ACC112 (cell line): ENCODE measurements at regions not wholly inside any gene's neighbourhood (a gene's known extent, or its start where the extent isn't known, plus 50 kb on each side); places are given as distances from the start of the nearest gene placed in this dataset.
"Not testable (repeated sequence)": the region's sequence is repeated elsewhere in the genome, so short reads cannot be mapped to it uniquely, and the experiment has no call there.

Experiments
- H2AFZ ChIP-seq: fragments of 200-600 bp; sonication (generic); one replicate; pipeline ENCODE4 v1.6.0; 2017; ENCODE audit warnings: antibody characterized with exemption, low read length; ENCODE audit not compliant: unreplicated experiment
- H3K27ac ChIP-seq: fragments of 200-600 bp; sonication (generic); 2 replicates; pipeline ENCODE4 v1.5.1; 2014; ENCODE audit warnings: low read depth, mild to moderate bottlenecking, antibody characterized with exemption, low read length, moderate library complexity
- H3K27me3 ChIP-seq: fragments of 200-600 bp; sonication (generic); 2 replicates; pipeline ENCODE4 v1.6.1; 2014; ENCODE audit warnings: mild to moderate bottlenecking, antibody characterized with exemption, low read length, moderate library complexity, mixed read lengths; ENCODE audit not compliant: insufficient read depth
- H3K36me3 ChIP-seq: fragments of 200-600 bp; sonication (generic); 2 replicates; pipeline ENCODE4 v1.6.1; 2016; ENCODE audit warnings: mild to moderate bottlenecking, antibody characterized with exemption, low read length, moderate library complexity, mixed read lengths; ENCODE audit not compliant: insufficient read depth
- H3K4me1 ChIP-seq: fragments of 200-600 bp; sonication (generic); one replicate; pipeline ENCODE4 v1.6.1; 2016; ENCODE audit warnings: low read length, mixed read lengths; ENCODE audit not compliant: insufficient read depth, unreplicated experiment, control insufficient read depth
- H3K4me3 ChIP-seq: fragments of 200-600 bp; sonication (generic); 2 replicates; pipeline ENCODE4 v1.5.1; 2014; ENCODE audit warnings: mild to moderate bottlenecking, low read depth, low read length
- H3K79me2 ChIP-seq: fragments of 200-600 bp; sonication (generic); one replicate; pipeline ENCODE4 v1.6.0; 2016; ENCODE audit warnings: low read length; ENCODE audit not compliant: control insufficient read depth, unreplicated experiment, insufficient read depth

DNA sequence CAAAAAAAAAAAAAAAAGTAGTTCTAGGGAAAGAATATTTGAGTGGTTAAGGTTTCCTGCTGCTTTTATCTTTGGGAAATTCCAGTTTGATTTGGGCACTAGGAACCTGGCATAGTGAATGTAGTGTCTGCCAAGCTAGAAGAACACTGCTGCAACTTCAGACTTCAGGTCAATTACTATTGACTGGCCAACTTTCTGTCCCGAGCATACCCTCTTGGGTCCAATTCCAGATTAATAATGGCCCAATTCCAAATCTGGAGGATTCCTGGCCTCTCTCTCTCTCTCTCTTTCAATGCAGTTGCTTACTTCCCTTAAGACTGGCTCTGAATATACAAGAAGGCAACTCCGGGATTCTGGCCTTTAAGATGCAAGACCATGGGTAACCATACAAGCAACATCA, 74.9 kb downstream of the ANKEF1 start:
- Histone ChIP-seq H3K27me3 (peaks cover under 1% of the 10 kb centered on the region), H3K27ac (no peak overlapping the region), H3K4me3 (no peak overlapping the region), H3K4me1 (peaks cover 15% of the 10 kb centered on the region), H3K36me3 (no peaks in the 10 kb centered on the region), H3K79me2 (no peaks in the 10 kb centered on the region), H2AFZ (no peak overlapping the region)

DNA sequence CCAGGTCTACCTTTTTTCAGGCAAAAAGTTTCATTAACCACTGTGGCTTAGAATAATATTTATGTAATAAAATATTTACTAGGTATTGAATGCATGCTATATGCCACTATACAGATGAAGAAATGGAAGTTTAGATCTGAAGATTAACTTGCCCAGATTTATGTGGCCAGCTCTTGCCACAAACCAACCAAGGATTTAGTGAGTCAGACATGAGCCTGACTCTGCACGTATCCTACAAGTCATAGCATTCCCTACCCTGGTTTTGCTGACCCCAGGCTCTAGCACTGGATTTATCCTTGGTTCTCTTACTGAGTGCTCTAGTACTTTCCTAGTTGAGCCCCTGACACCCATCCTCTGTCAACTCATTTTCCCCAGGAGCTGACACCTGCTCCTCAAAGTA, 75.4 kb downstream of the ANKEF1 start:
- Histone ChIP-seq H3K4me3 (no peak overlapping the region), H3K79me2 (no peaks in the 10 kb centered on the region), H3K27me3 (no peaks in the 10 kb centered on the region; the same call in none of the 2 replicates), H3K36me3 (no peaks in the 10 kb centered on the region), H3K4me1 (peaks cover 20% of the 10 kb centered on the region), H2AFZ (no peak overlapping the region), H3K27ac (no peak overlapping the region)

DNA sequence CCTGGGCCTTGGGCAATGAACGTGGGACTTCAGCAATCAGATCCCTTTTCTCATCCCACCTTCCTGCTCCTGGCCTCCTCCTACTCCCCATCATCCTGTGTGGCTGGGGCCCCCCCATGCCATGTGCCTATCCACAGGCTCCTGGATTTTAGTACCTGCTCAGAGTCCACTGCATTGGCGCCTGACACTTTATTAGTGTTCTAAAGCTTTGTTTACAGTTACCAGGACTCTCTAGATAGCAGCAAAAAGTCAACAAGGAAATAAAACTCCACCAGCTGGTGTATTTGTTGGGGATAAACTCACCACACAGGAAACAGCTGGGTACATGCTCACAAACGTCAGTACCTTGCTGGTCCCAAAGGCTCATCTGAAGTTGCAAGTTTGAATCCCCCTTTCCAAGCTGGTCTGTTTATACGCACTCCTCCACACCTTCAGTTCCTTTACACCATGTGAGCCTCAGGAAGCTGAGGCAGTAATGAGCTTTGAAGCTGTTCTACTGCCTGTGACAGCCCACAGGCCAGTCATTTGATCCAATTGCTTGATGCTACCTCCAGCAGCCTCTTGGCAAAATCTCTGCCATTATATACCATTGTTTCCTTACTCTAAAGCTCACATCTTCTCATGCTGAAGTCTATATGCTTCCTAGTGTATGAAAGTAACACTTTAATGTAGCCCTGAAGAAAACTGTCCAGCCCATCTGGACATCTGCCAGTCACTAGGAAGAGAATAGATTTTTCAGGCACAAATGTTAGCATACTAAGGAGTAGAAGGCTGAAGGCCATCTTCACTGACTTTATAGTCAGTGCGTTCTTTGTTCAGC, 76.6 kb downstream of the ANKEF1 start:
- Histone ChIP-seq H2AFZ (no peak overlapping the region), H3K36me3 (no peaks in the 10 kb centered on the region), H3K4me3 (no peak overlapping the region), H3K4me1 (peaks cover 26% of the 10 kb centered on the region), H3K27me3 (no peaks in the 10 kb centered on the region; the same call in 1 of the 2 replicates), H3K79me2 (no peaks in the 10 kb centered on the region), H3K27ac (no peak overlapping the region)

DNA sequence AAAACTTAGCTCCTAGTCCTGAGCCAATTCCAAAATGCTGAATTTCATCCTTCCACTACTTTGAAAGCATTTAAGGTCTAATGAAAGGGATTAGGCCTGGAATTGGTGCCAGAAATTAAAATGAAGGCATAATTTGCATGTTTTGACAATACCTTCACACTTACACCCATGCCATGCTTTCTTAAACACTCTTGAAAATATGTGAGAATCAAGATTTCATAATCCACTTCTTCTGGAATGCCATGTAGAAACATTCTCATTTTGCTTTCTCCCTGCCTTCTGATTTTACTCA, 77.1 kb downstream of the ANKEF1 start:
- no peaks in the 10 kb centered on the region for H3K27me3 ChIP-seq
- no peak overlapping the region for H2AFZ ChIP-seq
- H3K27ac ChIP-seq, result no peak overlapping the region
- H3K4me3 ChIP-seq, result no peak overlapping the region
- peaks cover 26% of the 10 kb centered on the region for H3K4me1 ChIP-seq
- H3K79me2 ChIP-seq, result no peaks in the 10 kb centered on the region
- H3K36me3 ChIP-seq, result no peaks in the 10 kb centered on the region

- H3K4me1 ChIP-seq, result peaks cover 26% of the 10 kb centered on the region
- H3K4me3 ChIP-seq, result no peak overlapping the region
- no peak overlapping the region for H3K27ac ChIP-seq
- no peaks in the 10 kb centered on the region for H3K79me2 ChIP-seq
- no peak overlapping the region for H2AFZ ChIP-seq
- no peaks in the 10 kb centered on the region for H3K36me3 ChIP-seq
- no peaks in the 10 kb centered on the region for H3K27me3 ChIP-seq
These were observed 79.0 kb downstream of the ANKEF1 start for GRCh38 chr20:10113746-10114145.

- no peak overlapping the region for H3K4me3 ChIP-seq
- H3K27ac ChIP-seq, result no peak overlapping the region
- no peaks in the 10 kb centered on the region for H3K36me3 ChIP-seq
- no peak overlapping the region for H2AFZ ChIP-seq
- no peaks in the 10 kb centered on the region for H3K79me2 ChIP-seq
- peaks cover 26% of the 10 kb centered on the region for H3K4me1 ChIP-seq
- H3K27me3 ChIP-seq, result no peaks in the 10 kb centered on the region
These were observed 79.8 kb downstream of the ANKEF1 start for GRCh38 chr20:10114598-10114997.

- Histone ChIP-seq H3K79me2 (no peaks in the 10 kb centered on the region), H3K4me1 (peaks cover 26% of the 10 kb centered on the region), H3K4me3 (no peak overlapping the region), H2AFZ (no peak overlapping the region), H3K27me3 (no peaks in the 10 kb centered on the region), H3K36me3 (no peaks in the 10 kb centered on the region), H3K27ac (no peak overlapping the region)
These were observed 80.2 kb downstream of the ANKEF1 start for GRCh38 chr20:10115021-10115420.

GRCh38 chr20:10119336-10119735, 84.5 kb downstream of the ANKEF1 start:
- Histone ChIP-seq H3K36me3 (no peaks in the 10 kb centered on the region), H3K4me3 (no peak overlapping the region), H3K27ac (no peak overlapping the region), H2AFZ (no peak overlapping the region), H3K27me3 (no peaks in the 10 kb centered on the region), H3K79me2 (no peaks in the 10 kb centered on the region), H3K4me1 (peaks cover 14% of the 10 kb centered on the region)

DNA sequence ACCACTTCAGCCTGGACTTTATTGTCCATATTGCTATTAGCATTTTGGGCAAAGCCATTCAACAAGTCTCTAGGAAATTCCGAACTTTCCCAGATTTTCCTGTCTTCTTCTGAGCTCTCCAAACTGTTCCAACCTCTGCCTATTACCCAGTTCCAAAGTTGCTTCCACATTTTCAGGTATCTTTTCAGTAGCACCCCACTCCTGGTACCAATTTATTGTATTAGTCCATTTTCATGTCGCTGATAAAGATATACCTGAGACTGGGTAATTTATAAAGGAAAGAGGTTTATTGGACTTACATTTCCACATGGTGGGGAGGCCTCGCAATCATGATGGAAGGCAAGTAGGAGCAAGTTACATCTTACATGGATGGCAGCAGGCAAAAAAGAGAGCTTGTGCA, 90.1 kb downstream of the ANKEF1 start:
- H3K4me1 ChIP-seq, H3K36me3 ChIP-seq, H3K4me3 ChIP-seq, H2AFZ ChIP-seq, H3K27ac ChIP-seq, H3K79me2 ChIP-seq: not testable (repeated sequence)
- H3K27me3 ChIP-seq, result peaks cover 13% of the 10 kb centered on the region

- H3K4me1 ChIP-seq, result peaks cover 4% of the 10 kb centered on the region
- no peaks in the 10 kb centered on the region for H3K36me3 ChIP-seq
- no peaks in the 10 kb centered on the region for H3K79me2 ChIP-seq
- peaks cover 18% of the 10 kb centered on the region for H3K27me3 ChIP-seq
- no peak overlapping the region for H3K27ac ChIP-seq
- H3K4me3 ChIP-seq, result no peak overlapping the region
- H2AFZ ChIP-seq, result no peak overlapping the region
These were observed 91.0 kb downstream of the ANKEF1 start for GRCh38 chr20:10125757-10126156.

- Histone ChIP-seq H3K27ac (no peak overlapping the region), H3K4me1 (peaks cover 7% of the 10 kb centered on the region), H2AFZ (no peak overlapping the region), H3K4me3 (no peak overlapping the region), H3K36me3 (no peaks in the 10 kb centered on the region), H3K27me3 (peaks cover 56% of the 10 kb centered on the region), H3K79me2 (no peaks in the 10 kb centered on the region)
These were observed 88.9 kb upstream of the SNAP25 start for GRCh38 chr20:10129749-10130148.
